Small intestine (tissue), 7 donors: ENCODE measurements at regions not wholly inside any gene's neighbourhood (a gene's known extent, or its start where the extent isn't known, plus 50 kb on each side); places are given as distances from the start of the nearest gene placed in this dataset.
A peak's percentile ranks its signal among the peaks of the same experiment; 100 is the strongest.
"Not testable (repeated sequence)": the region's sequence is repeated elsewhere in the genome, so short reads cannot be mapped to it uniquely, and the experiment has no call there.

Source experiments
- DNase-seq, 2 donors: peaks; one replicate each; pipeline versions ENCODE4 v3.0.0 to v3.0.0-alpha.2; 2013
- FAIRE-seq: peaks from 2 replicates; lab custom pipeline; 2012; peaks lifted over from hg19 to GRCh38; lab: Jason Lieb, UNC
- H3K27ac ChIP-seq, 3 donors: one replicate each; pipeline ENCODE4 v1.5.1; 2013; ENCODE audit warnings: low read length in 2 of 3, mild to moderate bottlenecking in 2 of 3, control low read depth in 1 of 3, inconsistent platforms in 1 of 3, low read depth in 1 of 3, moderate library complexity in 1 of 3
- H3K27me3 ChIP-seq, 3 donors: one replicate each; pipeline ENCODE4 v1.6.1; 2013; ENCODE audit warnings: low read length in 3 of 3, inconsistent platforms in 1 of 3; ENCODE audit not compliant: control insufficient read depth in 3 of 3, insufficient read depth in 3 of 3
- H3K36me3 ChIP-seq, 3 donors: one replicate each; pipeline ENCODE4 v1.6.1; 2013; ENCODE audit warnings: low read length in 3 of 3, inconsistent platforms in 1 of 3, low read depth in 1 of 3, mild to moderate bottlenecking in 1 of 3, moderate library complexity in 1 of 3; ENCODE audit not compliant: control insufficient read depth in 3 of 3, insufficient read depth in 2 of 3
- H3K4me1 ChIP-seq, 3 donors: one replicate each; pipeline ENCODE4 v1.6.1; 2013; ENCODE audit warnings: low read length in 2 of 3, inconsistent platforms in 1 of 3, low read depth in 1 of 3, mild to moderate bottlenecking in 1 of 3, moderate library complexity in 1 of 3; ENCODE audit not compliant: control insufficient read depth in 3 of 3, insufficient read depth in 2 of 3
- H3K4me3 ChIP-seq, 3 donors: one replicate each; pipeline ENCODE4 v1.5.1; 2013; ENCODE audit warnings: low read length in 3 of 3, control low read depth in 1 of 3, inconsistent platforms in 1 of 3, low read depth in 1 of 3, mild to moderate bottlenecking in 1 of 3, moderate library complexity in 1 of 3
- H3K9me3 ChIP-seq, 2 donors: one replicate each; pipeline ENCODE4 v1.6.1; 2013; ENCODE audit warnings: low read depth in 1 of 2, low read length in 1 of 2; ENCODE audit not compliant: control insufficient read depth in 2 of 2, insufficient read depth in 1 of 2
- WGBS, 3 donors: extraction: QIAGEN DNeasy Blood & Tissue Kit; methylation state at CpG; one replicate each; pipeline ENCODE4 v1.1.7; 2013; 5-methylcytosine and 5-hydroxymethylcytosine counted together
- donor health status: healthy with polysubstance abuse.
- donor health status: control.
- donor health status: control.
- donor health status: Bipolar disorder and iron deficiency.
- donor health status: healthy.

DNA sequence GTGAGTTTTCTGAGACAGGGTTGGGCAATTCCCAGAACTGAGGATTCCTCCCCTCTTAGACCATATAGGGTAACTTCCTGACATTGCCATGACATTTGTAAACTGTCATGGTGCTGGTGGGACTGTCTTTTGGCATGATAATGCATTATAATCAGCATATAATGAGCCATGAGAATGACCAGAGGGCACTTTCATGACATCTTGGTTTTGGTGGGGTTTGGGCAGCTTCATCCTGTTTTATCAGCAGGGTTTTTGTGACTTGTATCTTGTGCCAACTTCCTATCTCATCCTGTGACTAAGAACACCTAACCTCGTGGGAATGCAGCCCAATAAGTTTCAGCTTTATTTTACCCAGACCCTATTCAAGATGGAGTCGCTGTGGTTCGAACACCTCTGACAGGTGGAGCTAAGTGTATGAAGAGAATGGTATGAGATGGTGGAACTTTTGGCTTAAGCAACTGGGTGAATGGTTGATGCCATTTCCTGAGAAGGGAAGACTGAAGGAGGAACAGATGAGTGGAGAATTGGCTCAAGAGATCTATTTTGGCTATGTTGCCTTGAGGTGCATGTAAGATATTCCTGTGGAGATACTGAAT lies 217.3 kb downstream of the RAB11FIP4 start:
- Histone ChIP-seq H3K36me3 (no peaks in the 10 kb centered on the region), H3K27ac (no peak overlapping the region), H3K9me3 (peaks cover 0 to 2% of the 10 kb centered on the region in 2 donors), H3K4me1 (no peaks in the 10 kb centered on the region), H3K4me3 (no peak overlapping the region), H3K27me3 (peaks cover 0 to 5% (median 0%) of the 10 kb centered on the region in 3 donors)
- DNase-seq = no peak
- 71 to 81% (median 72%) methylated on average over 3 of the region's 3 CpGs for WGBS, 3 donors
- FAIRE-seq = no peak

- H3K36me3 ChIP-seq = no peaks in the 10 kb centered on the region
- H3K4me1 ChIP-seq = no peaks in the 10 kb centered on the region
- FAIRE-seq (no peak), DNase-seq (no peak)
- H3K9me3 ChIP-seq = no peaks in the 10 kb centered on the region
- H3K27ac ChIP-seq = no peak overlapping the region
- 92 to 100% (median 100%) methylated on average over 1 of the region's 1 CpG for WGBS, 3 donors
- no peak overlapping the region for H3K4me3 ChIP-seq
- H3K27me3 ChIP-seq = peaks cover 0 to 5% (median 0%) of the 10 kb centered on the region in 3 donors
Measured at GRCh38 chr17:31605761-31606160, 214.3 kb downstream of the RAB11FIP4 start.

DNA sequence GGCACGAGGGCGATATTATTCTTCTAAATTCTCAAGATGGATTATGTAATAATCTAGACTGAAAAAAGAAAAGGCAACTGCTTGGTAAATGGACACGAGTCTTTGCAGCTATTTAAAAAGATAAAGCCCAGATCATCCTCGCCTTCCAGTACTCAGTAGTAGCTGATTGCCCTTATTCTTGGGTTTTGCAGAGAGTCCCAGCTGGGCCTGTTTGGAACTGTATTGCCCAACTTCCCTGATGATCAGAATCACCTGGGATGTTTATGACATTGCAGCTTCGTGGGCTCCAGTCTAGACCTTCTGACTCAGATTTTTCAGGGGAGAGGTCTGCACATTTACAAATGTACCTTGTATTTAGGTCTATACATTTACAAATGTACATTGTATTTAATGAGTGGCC lies 213.5 kb downstream of the RAB11FIP4 start:
- WGBS, 3 donors = 83 to 86% (median 84%) methylated on average over 5 of the region's 5 CpGs
- FAIRE-seq (no peak), DNase-seq (no peak)
- H3K4me1 ChIP-seq = no peaks in the 10 kb centered on the region
- H3K4me3 ChIP-seq = no peak overlapping the region
- no peaks in the 10 kb centered on the region for H3K36me3 ChIP-seq
- H3K27me3 ChIP-seq = peaks cover 0 to 2% (median 0%) of the 10 kb centered on the region in 3 donors
- H3K27ac ChIP-seq = no peak overlapping the region
- no peaks in the 10 kb centered on the region for H3K9me3 ChIP-seq

GRCh38 chr17:31600144-31600543 lies 208.7 kb downstream of the RAB11FIP4 start:
- not testable (repeated sequence) for H3K27me3 ChIP-seq, H3K4me3 ChIP-seq, H3K27ac ChIP-seq, FAIRE-seq, H3K9me3 ChIP-seq, H3K36me3 ChIP-seq, H3K4me1 ChIP-seq, DNase-seq
- 86 to 94% (median 93%) methylated on average over 9 of the region's 9 CpGs for WGBS, 3 donors

- Histone ChIP-seq H3K36me3 (peaks cover 0 to 2% (median 0%) of the 10 kb centered on the region in 3 donors), H3K4me1 (peaks cover 0 to 4% (median 0%) of the 10 kb centered on the region in 3 donors), H3K9me3 (no peaks in the 10 kb centered on the region), H3K27me3 (no peaks in the 10 kb centered on the region), H3K4me3 (no peak overlapping the region), H3K27ac (no peak overlapping the region)
- 48 to 60% (median 55%) methylated on average over 11 of the region's 11 CpGs for WGBS, 3 donors
- FAIRE-seq = no peak
- DNase-seq = peak in 1 of 2 donors; percentile 39
Measured at GRCh38 chr17:31598921-31599571, 207.6 kb downstream of the RAB11FIP4 start.

DNA sequence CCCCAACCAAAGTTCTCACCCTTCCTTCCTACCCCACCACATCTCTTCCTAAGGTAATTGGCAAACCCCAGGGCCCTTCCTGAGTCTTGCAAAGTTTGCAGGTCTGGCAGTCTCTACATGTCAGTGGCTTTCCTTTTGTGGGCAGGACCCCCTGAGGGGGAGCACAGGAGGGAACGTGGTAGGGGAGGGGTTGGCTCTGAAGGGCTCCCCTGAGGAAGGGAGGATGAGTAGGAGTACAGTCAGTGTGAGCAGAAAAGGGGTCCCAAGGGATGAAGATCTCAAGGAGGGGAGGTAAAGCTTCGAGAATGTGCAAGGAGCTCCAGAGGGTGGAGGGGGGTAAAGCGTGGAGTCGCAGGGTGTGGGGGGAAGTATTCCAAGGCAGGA lies 206.9 kb downstream of the RAB11FIP4 start:
- no peak overlapping the region for H3K27ac ChIP-seq
- DNase-seq (no peak), FAIRE-seq (no peak)
- peaks cover 0 to 2% (median 0%) of the 10 kb centered on the region in 3 donors for H3K36me3 ChIP-seq
- H3K9me3 ChIP-seq = no peaks in the 10 kb centered on the region
- H3K4me3 ChIP-seq = no peak overlapping the region
- H3K4me1 ChIP-seq = peaks cover 0 to 4% (median 0%) of the 10 kb centered on the region in 3 donors
- 63 to 76% (median 72%) methylated on average over 4 of the region's 4 CpGs for WGBS, 3 donors
- no peaks in the 10 kb centered on the region for H3K27me3 ChIP-seq

DNA sequence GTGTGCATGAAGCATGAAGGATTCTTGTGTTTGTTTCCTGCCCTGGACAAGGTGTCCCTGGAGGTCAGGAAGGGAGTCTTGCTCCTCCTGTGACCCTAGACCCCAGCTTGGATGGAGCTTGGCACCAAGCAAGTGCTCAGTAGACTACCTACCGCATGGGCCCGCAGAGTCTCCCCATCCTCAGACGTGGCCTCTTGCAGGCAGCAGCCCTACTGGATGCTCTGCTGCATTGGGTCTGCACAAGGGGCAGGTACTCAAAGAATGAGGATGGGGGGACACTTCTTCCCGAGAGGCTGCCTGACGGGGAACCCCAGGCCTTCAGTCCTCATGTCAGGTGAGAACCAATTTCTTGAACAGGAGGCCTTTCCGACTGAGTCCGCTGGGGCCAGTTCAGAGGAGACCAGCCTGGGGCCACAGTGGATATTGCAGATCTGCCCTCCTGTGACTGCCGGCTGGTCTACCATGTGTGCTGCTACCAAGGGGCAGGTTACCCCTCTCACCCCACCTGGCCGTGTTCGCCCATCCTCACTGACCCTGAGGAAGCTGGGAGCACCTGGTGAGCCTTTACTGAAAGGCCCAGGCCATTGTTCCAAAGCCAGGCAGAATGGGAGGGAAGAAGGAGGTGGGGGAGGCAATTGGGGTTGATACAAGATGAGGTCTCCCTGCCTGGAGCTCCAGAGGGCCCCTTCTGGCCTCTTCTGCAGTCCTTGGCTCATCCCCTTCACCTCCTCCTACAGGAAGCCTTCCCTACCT lies 206.3 kb downstream of the RAB11FIP4 start:
- H3K9me3 ChIP-seq = no peaks in the 10 kb centered on the region
- DNase-seq (no peak), FAIRE-seq (no peak)
- 93 to 96% (median 95%) methylated on average over 10 of the region's 10 CpGs for WGBS, 3 donors
- no peak overlapping the region for H3K27ac ChIP-seq
- H3K27me3 ChIP-seq = no peaks in the 10 kb centered on the region
- peaks cover 0 to 4% (median 0%) of the 10 kb centered on the region in 3 donors for H3K4me1 ChIP-seq
- peaks cover 0 to 2% (median 0%) of the 10 kb centered on the region in 3 donors for H3K36me3 ChIP-seq
- no peak overlapping the region for H3K4me3 ChIP-seq
